ENCODE measurements at regions not wholly inside any gene's neighbourhood (a gene's known extent, or its start where the extent isn't known, plus 50 kb on each side); places are given as distances from the start of the nearest gene placed in this dataset.
"Not testable (repeated sequence)": the region's sequence is repeated elsewhere in the genome, so short reads cannot be mapped to it uniquely, and the experiment has no call there.

- DNase-seq, result no peak
Observed at GRCh38 chr2:221753401-221753800, 181.3 kb upstream of the EPHA4 start.

GRCh38 chr2:221752781-221753180 lies 180.7 kb upstream of the EPHA4 start:
- DNase-seq, result no peak

- DNase-seq, result no peak
Observed at GRCh38 chr2:221750316-221750715, 178.2 kb upstream of the EPHA4 start.

DNA sequence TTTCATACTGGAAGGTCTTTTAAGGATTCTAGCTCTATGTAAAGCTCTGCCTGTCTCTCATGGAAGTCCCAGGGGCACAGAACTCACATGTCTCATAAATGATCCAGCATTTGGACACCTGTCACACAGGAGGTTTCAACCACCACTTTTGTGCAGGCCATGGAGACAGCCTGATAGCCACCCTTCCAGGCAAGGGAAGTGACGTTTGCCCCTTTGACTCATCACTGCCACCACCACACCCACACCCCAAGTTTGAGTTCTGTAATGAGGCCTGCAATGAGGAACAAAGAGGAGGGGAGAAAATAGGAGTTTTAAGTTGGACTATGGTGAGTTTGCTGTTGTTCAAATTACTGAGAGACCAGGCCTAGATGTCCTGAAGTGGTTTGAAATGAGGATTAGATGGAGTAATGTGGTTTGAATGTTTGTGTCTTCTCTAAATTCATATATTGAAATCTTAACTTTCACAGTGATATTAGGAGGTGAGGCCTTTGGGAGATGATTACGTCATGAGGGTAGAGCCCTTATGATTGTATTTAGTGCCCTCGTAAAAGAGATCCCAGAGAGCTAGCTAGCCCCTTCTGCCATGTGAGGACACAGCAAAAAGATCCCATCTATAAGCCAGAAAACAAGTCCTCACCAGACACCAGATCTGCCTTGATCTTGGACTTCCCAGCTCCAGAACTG lies 175.3 kb upstream of the EPHA4 start:
- no peak for DNase-seq

DNA sequence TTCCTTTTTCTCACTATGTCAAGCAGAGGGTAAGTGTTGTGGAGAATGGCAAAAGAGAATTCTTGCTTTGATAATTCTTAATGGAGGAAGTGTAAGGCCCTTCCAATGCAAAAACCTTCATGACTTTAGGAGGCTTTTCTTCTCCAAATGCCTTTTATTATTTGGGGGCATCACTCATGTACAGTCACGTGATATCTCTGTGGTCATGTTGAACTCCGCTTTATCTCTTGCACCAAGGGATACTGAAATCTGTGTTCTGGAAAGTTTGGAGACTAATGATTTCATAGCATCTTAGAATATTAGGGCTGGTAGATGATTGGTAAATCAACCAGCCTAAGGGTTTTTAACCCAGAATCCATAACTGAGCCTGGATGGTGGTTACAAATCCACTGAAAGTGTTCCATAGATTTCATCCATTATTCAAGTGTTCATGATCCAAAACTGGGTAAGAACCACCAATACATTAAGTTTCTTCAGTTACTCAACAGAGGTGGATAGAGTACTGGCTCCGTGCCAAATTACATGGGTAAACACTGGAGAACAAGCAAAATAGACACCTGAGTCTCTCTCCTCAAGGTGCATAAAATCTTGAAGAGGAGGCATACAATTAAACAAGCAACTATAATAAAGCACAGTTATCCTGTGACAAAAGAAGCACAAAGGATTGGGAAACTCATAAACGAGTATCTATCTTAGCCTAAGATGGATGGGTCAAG lies 169.6 kb upstream of the EPHA4 start:
- DNase-seq, result no peak

DNA sequence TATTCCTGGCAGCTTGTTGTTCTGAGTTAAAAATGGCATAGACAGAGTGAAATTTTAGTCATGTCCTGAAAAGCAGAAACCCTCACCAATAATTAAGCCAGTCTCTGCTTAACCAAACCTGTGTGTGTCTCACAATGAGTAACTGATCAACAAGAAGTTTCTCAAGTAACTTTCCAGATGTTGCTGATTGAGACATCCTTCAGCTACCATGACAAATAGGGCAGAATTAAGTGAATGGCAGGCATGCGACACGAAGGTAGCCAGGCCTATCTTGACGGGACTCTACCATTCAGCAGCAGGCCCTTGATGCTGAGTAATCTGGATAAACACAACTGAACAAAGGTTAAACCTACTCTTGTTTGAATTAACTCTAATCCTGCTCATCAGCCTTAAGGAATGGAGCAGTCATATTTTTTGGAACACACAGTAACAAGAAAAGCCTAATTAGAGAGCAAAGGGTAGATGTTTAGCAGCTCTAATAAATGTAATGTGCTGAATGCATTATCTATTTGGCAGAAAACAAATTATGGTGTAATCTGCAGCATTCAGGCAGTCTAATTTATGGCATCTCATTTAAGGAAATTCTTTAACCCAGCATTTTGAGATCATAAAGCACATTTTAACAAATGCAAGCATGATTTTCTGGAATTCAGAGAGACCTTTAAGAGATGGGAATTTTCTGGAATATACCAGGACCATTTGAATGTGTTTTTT lies 159.5 kb upstream of the EPHA4 start:
- no peak for DNase-seq

DNA sequence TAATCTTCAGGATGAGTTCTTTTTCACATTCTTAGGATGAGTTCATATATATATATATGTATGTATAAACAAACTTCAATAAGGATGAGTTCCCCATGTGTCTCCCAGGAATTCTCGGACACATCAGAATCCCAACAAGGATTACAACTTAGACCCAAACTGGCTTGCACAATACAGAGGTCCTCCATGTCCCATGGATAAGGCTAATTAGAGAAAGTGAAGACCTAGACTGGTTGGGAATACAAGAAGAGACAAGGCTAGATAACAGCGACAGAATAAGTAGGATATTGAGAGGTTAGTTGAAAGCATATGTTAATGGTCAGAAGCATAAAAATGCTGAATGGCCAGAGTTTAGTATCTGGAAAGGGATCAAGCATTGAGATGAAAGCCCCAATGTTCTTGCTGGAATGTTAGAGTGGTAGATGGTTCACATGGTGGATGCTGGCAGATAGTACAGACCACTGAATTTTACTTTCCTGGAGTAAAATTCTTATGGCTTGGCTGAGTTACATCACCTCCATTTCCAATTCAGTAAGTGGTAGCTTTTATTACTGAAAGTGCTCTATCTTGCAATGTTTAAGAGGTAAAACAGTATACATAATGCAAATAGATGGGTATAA lies 154.9 kb upstream of the EPHA4 start:
- DNase-seq, result no peak

DNA sequence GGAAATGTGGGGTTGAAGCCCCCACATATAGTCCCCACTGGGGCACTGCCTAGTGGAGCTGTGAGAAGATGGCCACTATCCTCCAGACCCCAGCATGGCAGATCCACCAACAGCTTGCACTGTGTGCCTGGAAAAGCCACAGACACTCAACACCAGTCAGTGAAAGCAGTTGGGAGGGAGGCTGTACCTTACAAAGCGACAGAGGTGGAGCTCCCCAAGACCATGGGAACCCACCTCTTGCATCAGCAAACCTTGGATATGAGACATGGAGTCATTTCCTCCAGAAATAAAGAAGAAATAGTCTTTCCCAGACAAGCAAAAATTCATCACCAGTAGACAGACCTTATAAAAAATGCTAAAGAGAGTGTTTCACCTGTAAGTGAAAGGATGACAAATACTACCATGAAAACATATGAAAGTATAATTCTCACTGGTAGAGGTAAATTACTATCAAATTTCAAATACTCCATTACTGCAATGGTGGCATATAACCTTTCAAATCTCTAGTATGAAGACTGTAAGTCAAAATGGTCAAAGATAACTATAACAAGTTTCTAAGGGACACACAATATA lies 152.6 kb upstream of the EPHA4 start:
- DNase-seq, result no peak

- not testable (repeated sequence) for DNase-seq
Observed at GRCh38 chr2:221724117-221724516, 152.0 kb upstream of the EPHA4 start.

DNA sequence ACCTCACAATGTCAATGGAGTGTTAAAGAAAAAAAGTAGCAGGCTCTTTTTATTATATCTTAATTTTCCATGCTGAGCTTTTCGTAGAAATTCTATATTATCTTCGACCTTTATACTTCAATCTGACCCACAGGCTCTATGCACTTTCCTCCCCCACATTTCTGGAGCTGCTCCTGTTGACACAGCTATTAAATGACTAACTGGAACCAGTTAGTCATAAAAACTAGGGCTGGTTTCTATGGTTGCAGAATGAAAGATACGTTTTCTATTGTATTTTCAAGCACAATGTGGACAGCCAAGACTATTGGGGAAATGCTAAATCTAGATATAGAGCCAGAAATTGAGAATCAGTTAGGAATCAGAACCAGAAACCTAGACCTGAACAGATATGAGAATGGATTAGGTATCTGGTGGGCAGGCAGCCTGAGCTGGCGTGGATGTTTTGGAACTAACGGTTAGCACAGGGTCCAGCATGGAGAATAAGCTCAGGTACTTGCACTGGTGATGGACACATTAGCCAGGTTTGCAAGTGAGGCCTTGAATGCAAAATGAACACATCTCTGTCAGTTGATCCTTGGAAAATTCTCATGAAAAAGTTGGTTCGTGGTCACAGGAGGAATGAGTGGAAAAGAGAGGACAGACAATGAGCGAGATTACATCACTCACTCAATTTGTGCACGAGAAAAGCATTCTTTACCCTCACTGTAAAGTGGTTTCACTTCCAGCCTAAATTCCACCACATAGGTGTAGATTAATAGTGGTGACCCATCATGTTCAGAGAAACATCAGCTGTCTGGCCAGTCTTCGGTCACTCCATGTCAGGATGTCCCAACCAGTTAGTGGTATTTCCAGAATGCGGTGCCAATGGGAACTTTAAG lies 144.6 kb upstream of the EPHA4 start:
- DNase-seq, result no peak

- DNase-seq, result no peak
Observed at GRCh38 chr2:221715523-221716247, 143.6 kb upstream of the EPHA4 start.

DNA sequence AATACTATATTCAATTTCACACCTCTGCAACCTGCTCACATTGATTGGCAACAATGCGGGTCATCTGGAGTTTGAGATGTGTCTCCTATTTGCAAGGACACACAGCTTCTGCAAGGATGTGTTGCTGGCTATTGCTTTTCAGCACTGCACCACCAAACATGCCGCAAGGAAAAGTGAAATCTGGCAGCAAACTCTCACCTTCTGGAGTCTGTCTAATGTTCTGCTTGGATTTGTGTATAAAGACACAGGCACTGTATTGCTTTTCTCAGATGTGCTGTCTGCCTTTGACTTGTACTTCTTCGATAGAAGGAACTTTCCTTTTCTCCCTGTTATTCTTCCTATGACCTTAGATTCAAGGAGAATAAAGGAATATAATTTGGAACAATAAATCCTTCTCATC lies 138.6 kb upstream of the EPHA4 start:
- no peak for DNase-seq

GRCh38 chr2:221708902-221709301 lies 136.8 kb upstream of the EPHA4 start:
- DNase-seq, result no peak

GRCh38 chr2:221705185-221705877 lies 133.2 kb upstream of the EPHA4 start:
- DNase-seq, result no peak

DNA sequence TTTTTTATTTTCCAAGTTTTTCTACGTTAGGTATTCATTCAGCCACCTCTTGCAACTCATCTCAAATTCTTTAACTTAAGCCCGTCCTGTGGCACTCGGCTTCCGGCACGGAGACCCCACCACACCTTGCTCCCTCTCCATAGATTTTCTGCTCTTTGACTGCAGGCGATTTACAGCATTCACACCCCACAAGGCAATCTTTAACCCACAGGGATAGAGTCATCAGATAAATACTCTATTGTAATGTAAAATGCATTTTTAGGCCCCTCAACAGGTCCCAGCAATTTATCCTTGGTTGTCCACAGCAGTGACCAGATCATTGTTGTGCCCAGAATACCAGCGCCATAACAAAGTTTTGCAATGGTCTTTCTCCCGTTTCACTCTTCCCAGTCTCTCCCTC lies 132.3 kb upstream of the EPHA4 start:
- DNase-seq, result no peak

GRCh38 chr2:221693365-221693764 lies 121.3 kb upstream of the EPHA4 start:
- DNase-seq, result no peak

GRCh38 chr2:221691571-221691970 lies 119.5 kb upstream of the EPHA4 start:
- DNase-seq, result no peak

DNA sequence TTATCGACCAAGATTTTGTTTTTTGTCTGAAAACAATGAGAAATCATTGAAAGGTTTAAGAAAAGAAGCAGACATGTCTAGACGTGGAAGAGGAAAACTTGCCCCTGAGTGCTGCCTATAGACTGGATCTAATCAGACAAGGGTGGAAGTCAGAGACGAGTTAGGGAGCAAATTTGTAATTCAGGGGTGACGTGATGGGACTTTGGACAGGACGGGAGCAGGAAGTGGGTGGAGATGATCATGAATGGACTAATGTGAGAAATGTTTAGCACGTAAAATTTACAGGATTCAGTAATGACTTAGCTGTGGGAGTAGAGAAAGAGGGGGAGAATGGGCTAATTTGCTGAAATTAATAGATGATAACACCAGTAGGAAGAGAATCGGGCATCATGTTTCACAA lies 117.0 kb upstream of the EPHA4 start:
- no peak for DNase-seq

DNA sequence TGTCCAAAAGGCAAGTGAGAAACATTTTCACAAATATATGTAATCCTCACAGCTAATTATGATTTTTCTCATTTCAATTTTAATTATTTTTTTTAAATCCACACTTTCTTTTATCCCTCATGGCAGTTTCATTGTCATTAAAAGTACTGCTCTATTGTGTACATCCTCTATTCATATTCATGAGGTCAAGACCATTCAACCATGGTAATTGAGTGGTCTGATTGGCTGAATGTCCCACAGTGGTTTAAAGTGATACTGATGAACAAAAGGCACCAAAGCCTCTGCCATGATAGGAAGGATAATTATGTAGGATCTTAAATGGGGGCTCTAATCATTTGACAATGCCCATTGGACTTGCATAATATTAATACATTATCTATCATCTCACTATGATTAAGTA lies 108.4 kb upstream of the EPHA4 start:
- DNase-seq, result no peak

DNA sequence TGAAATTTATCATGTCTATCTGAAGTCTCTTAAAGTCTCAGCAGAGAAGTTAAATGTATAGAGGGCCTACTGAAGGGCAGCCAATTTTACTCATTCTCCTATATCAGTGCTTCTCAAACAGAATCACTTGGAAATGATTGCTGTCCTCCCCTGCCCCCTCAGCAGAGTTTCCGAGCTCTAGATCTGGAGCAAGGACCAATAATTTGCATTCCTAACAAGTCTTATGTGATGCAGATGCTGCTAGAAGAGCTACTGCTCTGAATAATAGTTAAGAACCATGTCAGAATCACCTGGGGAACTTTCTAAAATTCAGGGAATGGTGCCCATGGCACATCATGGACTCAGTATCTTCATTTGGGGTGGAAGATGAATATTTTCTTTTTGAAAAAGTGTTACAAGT lies 105.6 kb upstream of the EPHA4 start:
- no peak for DNase-seq

All from NCI-H446 (cell line).